22Rv1 (cell line): ENCODE measurements at regions not wholly inside any gene's neighbourhood (a gene's known extent, or its start where the extent isn't known, plus 50 kb on each side); places are given as distances from the start of the nearest gene placed in this dataset.

Experiments
- CTCF ChIP-seq: fragments of 450-650 bp; IDR thresholded peaks from 2 replicates; pipeline ENCODE4 v1.5.1; 2017; ENCODE audit warnings: mild to moderate bottlenecking
- ZFX ChIP-seq: fragments of 450-650 bp; IDR thresholded peaks from 2 replicates; pipeline ENCODE4 v1.6.1; 2017; ENCODE audit warnings: antibody characterized with exemption, borderline replicate concordance

GRCh38 chr5:155914766-155915165 is 412.2 kb upstream of the SGCD start:
- no peak for TF ChIP-seq CTCF
- no peak for TF ChIP-seq ZFX
